IPS-18a (cell line): ENCODE measurements at regions not wholly inside any gene's neighbourhood (a gene's known extent, or its start where the extent isn't known, plus 50 kb on each side); places are given as distances from the start of the nearest gene placed in this dataset.

Experiments
- H3K27ac ChIP-seq: one replicate; pipeline ENCODE4 v1.5.1; 2013; ENCODE audit warnings: low read length
- H3K27me3 ChIP-seq: one replicate; pipeline ENCODE4 v1.6.1; 2013; ENCODE audit warnings: mild to moderate bottlenecking, low read length; ENCODE audit not compliant: control insufficient read depth, insufficient read depth
- H3K36me3 ChIP-seq: one replicate; pipeline ENCODE4 v1.6.1; 2013; ENCODE audit warnings: low read depth, low read length; ENCODE audit not compliant: control insufficient read depth
- H3K4me1 ChIP-seq: one replicate; pipeline ENCODE4 v1.6.1; 2013; ENCODE audit warnings: low read depth, low read length; ENCODE audit not compliant: control insufficient read depth
- H3K4me3 ChIP-seq: one replicate; pipeline ENCODE4 v1.5.1; 2013; ENCODE audit warnings: low read length
- H3K9ac ChIP-seq: one replicate; pipeline ENCODE4 v1.6.1; 2013; ENCODE audit warnings: mild to moderate bottlenecking, low read length, moderate library complexity
- H3K9me3 ChIP-seq: one replicate; pipeline ENCODE4 v1.6.1; 2013; ENCODE audit warnings: low read depth, low read length; ENCODE audit not compliant: control insufficient read depth

DNA sequence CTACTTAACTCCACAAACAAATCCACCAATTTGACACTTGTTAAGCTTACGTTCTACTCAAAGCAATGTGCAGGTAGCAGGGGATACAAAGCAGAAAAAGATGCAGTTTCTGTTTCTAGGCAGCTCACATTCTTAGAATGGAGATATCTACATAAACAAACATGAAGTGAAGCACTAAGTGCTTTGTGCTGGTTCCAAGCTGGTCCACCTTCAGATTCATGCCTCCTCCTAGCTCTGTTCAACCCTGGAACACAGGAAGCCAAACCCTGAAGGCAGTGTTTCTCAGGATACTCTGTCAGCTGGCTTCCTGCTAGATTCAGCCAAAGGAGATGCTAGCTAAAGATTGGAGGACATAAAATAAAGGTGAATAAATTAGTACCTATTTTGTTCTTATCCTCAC lies 55.3 kb upstream of the NOL4 start:
- Histone ChIP-seq H3K9me3 (no peaks in the 10 kb centered on the region), H3K27me3 (no peaks in the 10 kb centered on the region), H3K36me3 (no peaks in the 10 kb centered on the region), H3K9ac (no peak overlapping the region), H3K27ac (no peak overlapping the region), H3K4me1 (no peaks in the 10 kb centered on the region), H3K4me3 (no peak overlapping the region)

DNA sequence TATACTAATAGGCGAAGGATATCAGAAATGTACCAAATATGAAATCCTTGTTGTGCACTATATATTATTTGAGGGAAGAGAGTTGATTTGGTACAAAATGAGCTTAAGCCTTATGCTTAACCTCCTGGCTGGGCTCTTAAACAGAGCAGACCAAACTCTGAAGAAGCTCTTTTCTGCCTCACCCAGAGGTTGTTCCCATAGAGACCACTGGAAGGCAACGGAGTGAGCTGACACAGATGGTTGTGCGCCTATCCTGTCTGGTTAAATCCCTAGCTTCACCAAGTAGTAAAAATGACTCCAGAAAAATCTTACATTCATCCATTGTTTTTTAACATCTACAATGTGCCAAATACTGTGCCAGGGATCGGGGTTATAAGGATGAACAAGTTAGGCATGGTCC lies 55.9 kb upstream of the NOL4 start:
- Histone ChIP-seq H3K9me3 (no peaks in the 10 kb centered on the region), H3K27me3 (no peaks in the 10 kb centered on the region), H3K4me1 (no peaks in the 10 kb centered on the region), H3K27ac (no peak overlapping the region), H3K36me3 (no peaks in the 10 kb centered on the region), H3K4me3 (no peak overlapping the region), H3K9ac (no peak overlapping the region)

DNA sequence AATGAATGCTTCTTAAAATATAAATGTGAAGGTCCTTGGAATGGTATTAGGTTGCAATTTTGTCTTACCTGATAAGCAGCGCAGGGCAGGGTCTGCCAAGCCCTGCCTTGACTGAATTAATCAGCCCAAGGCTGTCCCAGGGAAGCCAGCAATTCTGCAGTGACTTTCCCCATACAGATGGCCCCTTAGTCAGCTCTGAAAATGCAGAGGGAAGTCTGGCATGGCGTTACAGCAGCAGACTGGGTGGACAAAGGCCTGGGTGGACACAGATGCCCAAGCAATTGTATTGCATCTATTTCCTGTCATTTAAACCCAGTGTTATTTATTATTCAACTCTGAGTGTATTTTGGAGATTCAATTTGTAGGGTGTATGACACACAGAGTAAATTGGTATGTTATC lies 56.6 kb upstream of the NOL4 start:
- no peak overlapping the region for H3K27ac ChIP-seq
- no peaks in the 10 kb centered on the region for H3K36me3 ChIP-seq
- H3K4me3 ChIP-seq = no peak overlapping the region
- no peaks in the 10 kb centered on the region for H3K4me1 ChIP-seq
- H3K9me3 ChIP-seq = no peaks in the 10 kb centered on the region
- H3K9ac ChIP-seq = no peak overlapping the region
- H3K27me3 ChIP-seq = no peaks in the 10 kb centered on the region

- Histone ChIP-seq H3K27me3 (no peaks in the 10 kb centered on the region), H3K9ac (no peak overlapping the region), H3K4me1 (no peaks in the 10 kb centered on the region), H3K9me3 (no peaks in the 10 kb centered on the region), H3K27ac (no peak overlapping the region), H3K4me3 (no peak overlapping the region), H3K36me3 (no peaks in the 10 kb centered on the region)
Measured at GRCh38 chr18:34281722-34282121, 57.0 kb upstream of the NOL4 start.

DNA sequence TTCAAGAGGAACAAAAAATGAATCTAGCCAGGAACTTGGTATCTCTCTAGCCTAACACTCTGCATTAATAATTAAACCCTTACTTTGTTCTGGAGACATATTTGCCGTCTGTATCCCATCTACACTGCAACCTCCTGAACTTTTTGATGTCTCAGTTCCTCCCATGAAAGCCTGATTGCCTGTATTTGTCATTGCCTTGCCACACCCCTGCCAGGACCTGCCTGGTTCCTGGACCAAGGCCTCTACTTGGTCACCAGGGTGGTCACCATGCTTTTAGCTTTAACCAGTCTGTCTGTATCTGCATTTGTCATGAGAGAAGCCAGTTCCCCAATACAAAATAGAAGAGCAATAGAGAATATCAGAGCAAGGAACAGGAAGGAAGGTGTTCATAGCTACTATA lies 58.8 kb upstream of the NOL4 start:
- no peaks in the 10 kb centered on the region for H3K36me3 ChIP-seq
- H3K4me1 ChIP-seq = no peaks in the 10 kb centered on the region
- no peaks in the 10 kb centered on the region for H3K27me3 ChIP-seq
- no peak overlapping the region for H3K27ac ChIP-seq
- no peaks in the 10 kb centered on the region for H3K9me3 ChIP-seq
- H3K9ac ChIP-seq = no peak overlapping the region
- no peak overlapping the region for H3K4me3 ChIP-seq

- H3K27ac ChIP-seq = no peak overlapping the region
- no peaks in the 10 kb centered on the region for H3K27me3 ChIP-seq
- no peaks in the 10 kb centered on the region for H3K36me3 ChIP-seq
- H3K4me1 ChIP-seq = no peaks in the 10 kb centered on the region
- H3K4me3 ChIP-seq = no peak overlapping the region
- no peak overlapping the region for H3K9ac ChIP-seq
- no peaks in the 10 kb centered on the region for H3K9me3 ChIP-seq
Measured at GRCh38 chr18:34287825-34288224, 63.1 kb upstream of the NOL4 start.

DNA sequence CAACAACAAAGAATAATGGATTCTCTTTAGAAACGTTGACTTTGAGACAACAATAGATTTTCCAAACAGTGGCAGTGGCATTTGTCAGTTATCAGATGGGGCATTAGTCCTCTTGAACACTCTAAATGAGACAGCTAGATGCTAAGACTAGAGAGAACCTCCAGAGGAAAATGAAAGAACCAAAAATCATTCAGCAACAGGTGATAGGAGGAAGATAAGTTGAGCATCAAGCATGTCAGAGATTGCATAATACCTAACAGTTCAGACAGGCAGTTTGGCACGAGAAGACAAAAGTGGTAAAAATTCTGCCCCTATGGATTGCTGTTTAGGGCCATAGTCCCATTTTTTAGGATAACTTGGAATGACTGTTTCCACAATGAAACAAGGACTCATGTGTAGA lies 67.9 kb upstream of the NOL4 start:
- H3K9me3 ChIP-seq = no peaks in the 10 kb centered on the region
- no peaks in the 10 kb centered on the region for H3K27me3 ChIP-seq
- H3K27ac ChIP-seq = no peak overlapping the region
- H3K36me3 ChIP-seq = no peaks in the 10 kb centered on the region
- H3K4me1 ChIP-seq = peaks cover 7% of the 10 kb centered on the region
- no peak overlapping the region for H3K4me3 ChIP-seq
- no peak overlapping the region for H3K9ac ChIP-seq

- H3K4me3 ChIP-seq = no peak overlapping the region
- H3K9me3 ChIP-seq = no peaks in the 10 kb centered on the region
- no peak overlapping the region for H3K27ac ChIP-seq
Measured at GRCh38 chr18:34297287-34297686, 72.6 kb upstream of the NOL4 start.

DNA sequence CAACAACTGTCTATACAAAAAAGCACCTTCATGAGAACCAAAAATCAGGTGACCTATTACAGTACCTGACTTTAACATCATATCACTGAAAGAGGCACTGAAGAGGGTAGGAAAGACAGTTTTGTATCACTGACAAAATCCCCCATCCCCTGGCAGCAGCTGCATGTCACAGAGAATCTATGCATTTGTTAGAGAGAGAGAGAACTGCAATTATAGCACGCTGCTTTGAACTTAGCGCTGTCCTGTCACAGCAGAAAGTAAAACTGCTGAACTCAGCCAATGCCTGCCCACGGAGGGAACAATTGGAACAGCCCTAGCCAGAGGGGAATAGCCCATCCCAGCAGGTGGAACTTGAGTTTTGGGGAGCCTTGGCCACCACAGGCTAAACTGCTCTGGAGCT lies 75.1 kb upstream of the NOL4 start:
- H3K27me3 ChIP-seq = no peaks in the 10 kb centered on the region
- no peak overlapping the region for H3K27ac ChIP-seq
- H3K9ac ChIP-seq = no peak overlapping the region
- no peaks in the 10 kb centered on the region for H3K9me3 ChIP-seq
- peaks cover 7% of the 10 kb centered on the region for H3K4me1 ChIP-seq
- H3K36me3 ChIP-seq = no peaks in the 10 kb centered on the region
- no peak overlapping the region for H3K4me3 ChIP-seq

More at GRCh38 chr18:34297287-34297686, 72.6 kb upstream of the NOL4 start:
- H3K27me3 ChIP-seq = no peaks in the 10 kb centered on the region
- no peaks in the 10 kb centered on the region for H3K36me3 ChIP-seq
- H3K9ac ChIP-seq = no peak overlapping the region
- peaks cover 7% of the 10 kb centered on the region for H3K4me1 ChIP-seq

GRCh38 chr18:34311468-34311867 lies 86.8 kb upstream of the NOL4 start:
- H3K27me3 ChIP-seq = no peaks in the 10 kb centered on the region
- H3K4me1 ChIP-seq = no peaks in the 10 kb centered on the region
- H3K4me3 ChIP-seq = no peak overlapping the region
- no peaks in the 10 kb centered on the region for H3K9me3 ChIP-seq
- H3K36me3 ChIP-seq = no peaks in the 10 kb centered on the region
- H3K9ac ChIP-seq = no peak overlapping the region
- no peak overlapping the region for H3K27ac ChIP-seq

GRCh38 chr18:34314847-34315246 lies 90.1 kb upstream of the NOL4 start:
- Histone ChIP-seq H3K27me3 (no peaks in the 10 kb centered on the region), H3K4me3 (no peak overlapping the region), H3K36me3 (no peaks in the 10 kb centered on the region)

GRCh38 chr18:34315591-34316352 lies 91.1 kb upstream of the NOL4 start:
- Histone ChIP-seq H3K4me3 (no peak overlapping the region), H3K36me3 (no peaks in the 10 kb centered on the region), H3K27me3 (no peaks in the 10 kb centered on the region), H3K9me3 (no peaks in the 10 kb centered on the region), H3K9ac (no peak overlapping the region), H3K4me1 (no peaks in the 10 kb centered on the region), H3K27ac (no peak overlapping the region)

More at GRCh38 chr18:34314847-34315246, 90.1 kb upstream of the NOL4 start:
- Histone ChIP-seq H3K9me3 (no peaks in the 10 kb centered on the region), H3K4me1 (no peaks in the 10 kb centered on the region), H3K27ac (no peak overlapping the region), H3K9ac (no peak overlapping the region)
